ENCODE measurements at regions not wholly inside any gene's neighbourhood (a gene's known extent, or its start where the extent isn't known, plus 50 kb on each side); places are given as distances from the start of the nearest gene placed in this dataset.

GRCh38 chr9:105168870-105169319 lies 75.6 kb upstream of the SLC44A1 start:
- ChIA-PET POLR2A (no interaction called here), CTCF (no interaction called here)
- intact Hi-C loops (cut with micrococcal nuclease; ENCODE audit: unreplicated experiment) (no loop called here), in situ Hi-C loops (cut with HindIII; ENCODE audit: low pct_unique_long_range_greater_than_20kb, low sequenced_read_pairs) (no loop called here)
- H3K4me3 ChIP-seq (ENCODE audit: low read depth in 2 of 2, low read length in 2 of 2), result no peak overlapping the region
- H3K27me3 ChIP-seq (ENCODE audit: control insufficient read depth, insufficient read depth, low read length), result no peaks in the 10 kb centered on the region
- H3K36me3 ChIP-seq (ENCODE audit: control insufficient read depth, insufficient read depth, low read length), result no peaks in the 10 kb centered on the region
- no peak overlapping the region for H3K27ac ChIP-seq (ENCODE audit: low read length)
- no peaks in the 10 kb centered on the region for H3K9me3 ChIP-seq (ENCODE audit: control insufficient read depth, insufficient read depth, low read depth, low read length)
- BruUV-seq (replicated peaks), result no TSS peak
- TF ChIP-seq TCF7L2 (IDR thresholded peaks at IDR 0.05; ENCODE audit: low read depth, low read length) (no peak), SIN3A (IDR thresholded peaks at IDR 0.05; ENCODE audit: borderline replicate concordance, insufficient read depth, low read depth, low read length) (no peak), REST (IDR thresholded peaks at IDR 0.05; ENCODE audit: insufficient read depth in 1 of 2, low read depth in 2 of 2, low read length in 1 of 2) (no peak), CTCF (IDR thresholded peaks at IDR 0.05) (no peak), POLR2AphosphoS5 (IDR thresholded peaks at IDR 0.05; ENCODE audit: low read depth, low read length) (no peak)
- ATAC-seq (no peak), DNase-seq (ENCODE audit: low read depth, low spot score) (no peak)
- H3K4me1 ChIP-seq (ENCODE audit: control insufficient read depth, insufficient read depth, low read length), result no peaks in the 10 kb centered on the region

- Histone ChIP-seq H3K27ac (ENCODE audit: low read length) (no peak overlapping the region), H3K36me3 (ENCODE audit: control insufficient read depth, insufficient read depth, low read length) (no peaks in the 10 kb centered on the region), H3K9me3 (ENCODE audit: control insufficient read depth, insufficient read depth, low read depth, low read length) (no peaks in the 10 kb centered on the region), H3K27me3 (ENCODE audit: control insufficient read depth, insufficient read depth, low read length) (no peaks in the 10 kb centered on the region), H3K4me1 (ENCODE audit: control insufficient read depth, insufficient read depth, low read length) (no peaks in the 10 kb centered on the region), H3K4me3 (ENCODE audit: low read depth in 2 of 2, low read length in 2 of 2) (no peak overlapping the region)
- in situ Hi-C loops (cut with HindIII; ENCODE audit: low pct_unique_long_range_greater_than_20kb, low sequenced_read_pairs) (no loop called here), intact Hi-C loops (cut with micrococcal nuclease; ENCODE audit: unreplicated experiment) (no loop called here)
- no peak for TF ChIP-seq TCF7L2 (IDR thresholded peaks at IDR 0.05; ENCODE audit: low read depth, low read length)
- no peak for TF ChIP-seq REST (IDR thresholded peaks at IDR 0.05; ENCODE audit: insufficient read depth in 1 of 2, low read depth in 2 of 2, low read length in 1 of 2)
- TF ChIP-seq SIN3A (IDR thresholded peaks at IDR 0.05; ENCODE audit: borderline replicate concordance, insufficient read depth, low read depth, low read length), result no peak
- no peak for TF ChIP-seq CTCF (IDR thresholded peaks at IDR 0.05)
- no peak for TF ChIP-seq POLR2AphosphoS5 (IDR thresholded peaks at IDR 0.05; ENCODE audit: low read depth, low read length)
- no TSS peak for BruUV-seq (replicated peaks)
- ChIA-PET POLR2A (no interaction called here), CTCF (no interaction called here)
- DNase-seq (ENCODE audit: low read depth, low spot score) (no peak), ATAC-seq (no peak)
Measured at GRCh38 chr9:105171076-105171475, 73.4 kb upstream of the SLC44A1 start.
